ENCODE measurements at regions not wholly inside any gene's neighbourhood (a gene's known extent, or its start where the extent isn't known, plus 50 kb on each side); places are given as distances from the start of the nearest gene placed in this dataset.

GRCh38 chr6:141097471-141097870, 1035.3 kb upstream of the GJE1 start:
- Histone ChIP-seq H2AFZ (ENCODE audit: low read depth, low read length) (no peak overlapping the region), H3K79me2 (ENCODE audit: control insufficient read depth, insufficient read depth, low read length) (no peaks in the 10 kb centered on the region), H3K9me1 (ENCODE audit: control insufficient read depth, insufficient read depth, low read length) (no peaks in the 10 kb centered on the region), H3K4me2 (ENCODE audit: insufficient read depth, low read length) (no peak overlapping the region), H3K9ac (ENCODE audit: insufficient read depth in 1 of 2, low read depth in 2 of 2, low read length in 2 of 2) (no peak overlapping the region), H3K4me1 (replicated peaks in 1 of 2; ENCODE audit: control insufficient read depth in 2 of 2, insufficient read depth in 2 of 2, low read length in 2 of 2) (no peaks in the 10 kb centered on the region), H3K27ac (ENCODE audit: extremely low read depth, low read depth, low read length) (no peak overlapping the region), H3K4me3 (no peak overlapping the region), H3K27me3 (ENCODE audit: control insufficient read depth in 2 of 2, insufficient read depth in 2 of 2, low read length in 2 of 2) (no peaks in the 10 kb centered on the region), H3K36me3 (ENCODE audit: control insufficient read depth, insufficient read depth, low read length) (no peaks in the 10 kb centered on the region), H4K20me1 (replicated peaks; ENCODE audit: control insufficient read depth, insufficient read depth, low read length) (no peaks in the 10 kb centered on the region), H3K9me3 (replicated peaks; ENCODE audit: control insufficient read depth, insufficient read depth, low read depth, low read length) (no peaks in the 10 kb centered on the region; the same call in 1 of the 2 replicates)
- no TSS peak for BruUV-seq (replicated peaks)
- FAIRE-seq, result no peak
- ATAC-seq, result no peak
- 0% methylated on average over 1 of the region's 1 CpG for WGBS (ENCODE audit: insufficient coverage, low coverage, missing lambda C conversion rate)
- CTCF ChIA-PET (ENCODE audit: low intra/inter-chr PET ratio), result no interaction called here
- POLR2A ChIA-PET, result no interaction called here
- no peak for DNase-seq (ENCODE audit: extremely low read depth in 1 of 4, low spot score in 3 of 4)
- intact Hi-C loops (cut with micrococcal nuclease) (no loop called here), in situ Hi-C loops (cut with MboI) (no loop called here)
- TF ChIP-seq DLX4 (CRISPR knock-in tag; IDR thresholded peaks at IDR 0.05) (no peak), DEAF1 (CRISPR knock-in tag; IDR thresholded peaks at IDR 0.05) (no peak), HCFC1 (IDR thresholded peaks at IDR 0.05; ENCODE audit: low read depth, low read length) (no peak), PKNOX1 (IDR thresholded peaks at IDR 0.05) (no peak), HSF4 (CRISPR knock-in tag; IDR thresholded peaks at IDR 0.05; ENCODE audit: borderline replicate concordance) (no peak), FOXO4 (CRISPR knock-in tag; IDR thresholded peaks at IDR 0.05) (no peak), BRF1 (IDR thresholded peaks at IDR 0.05; ENCODE audit: borderline replicate concordance, extremely low read depth, insufficient read length) (no peak), ARID1B (IDR thresholded peaks at IDR 0.05) (no peak), ZNF324 (CRISPR knock-in tag; IDR thresholded peaks at IDR 0.05) (no peak), TCF7 (IDR thresholded peaks at IDR 0.05; ENCODE audit: borderline replicate concordance) (no peak), CREB5 (CRISPR knock-in tag; IDR thresholded peaks at IDR 0.05) (no peak), FOXP1 (CRISPR knock-in tag; IDR thresholded peaks at IDR 0.05) (no peak), RNF2 (IDR thresholded peaks at IDR 0.05) (no peak), HOXB6 (CRISPR knock-in tag; IDR thresholded peaks at IDR 0.05; ENCODE audit: borderline replicate concordance) (no peak), ESRRB (CRISPR knock-in tag; IDR thresholded peaks at IDR 0.05; ENCODE audit: borderline replicate concordance) (no peak)

All from K562 (cell line).